Progenitor cell of endocrine pancreas (in vitro differentiated cells): ENCODE measurements at regions not wholly inside any gene's neighbourhood (a gene's known extent, or its start where the extent isn't known, plus 50 kb on each side); places are given as distances from the start of the nearest gene placed in this dataset.

Experiments used
- DNase-seq: peaks from one replicate; pipeline ENCODE4 v3.0.0; 2021; ENCODE audit warnings: low spot score; ENCODE audit not compliant: unreplicated experiment
- H3K27ac Mint-ChIP-seq: 2 replicates; pipeline ENCODE4 v1.8.0; 2021; ENCODE audit warnings: mild to moderate bottlenecking, moderate library complexity, mixed read lengths
- H3K27me3 Mint-ChIP-seq: 2 replicates; pipeline ENCODE4 v1.8.0; 2021; ENCODE audit warnings: mixed read lengths
- H3K36me3 Mint-ChIP-seq: 2 replicates; pipeline ENCODE4 v1.8.0; 2022; ENCODE audit warnings: mixed read lengths; ENCODE audit not compliant: insufficient read depth
- H3K4me1 Mint-ChIP-seq: 2 replicates; pipeline ENCODE4 v1.8.0; 2021; ENCODE audit warnings: low read depth, mixed read lengths
- H3K4me3 Mint-ChIP-seq: 2 replicates; pipeline ENCODE4 v1.8.0; 2021; ENCODE audit warnings: low read depth, mild to moderate bottlenecking, moderate library complexity, mixed read lengths
- H3K9me3 Mint-ChIP-seq: 2 replicates; pipeline ENCODE4 v1.8.0; 2021; ENCODE audit warnings: low read depth, mixed read lengths
- CTCF ChIP-seq: fragments of 200-600 bp; sonication (generic); IDR thresholded peaks from one replicate; pipeline ENCODE4 v1.5.0; 2021; ENCODE audit warnings: antibody characterized with exemption, mild to moderate bottlenecking; ENCODE audit not compliant: unreplicated experiment

- TF ChIP-seq CTCF: no peak
- Mint-ChIP-seq H3K4me1 (no peaks in the 10 kb centered on the region), H3K27me3 (no peaks in the 10 kb centered on the region), H3K9me3 (peaks cover 3% of the 10 kb centered on the region), H3K36me3 (no peaks in the 10 kb centered on the region), H3K27ac (no peak overlapping the region), H3K4me3 (no peak overlapping the region)
- no peak for DNase-seq
These were observed 405.4 kb upstream of the THRB start for GRCh38 chr3:24899901-24900603.

DNA sequence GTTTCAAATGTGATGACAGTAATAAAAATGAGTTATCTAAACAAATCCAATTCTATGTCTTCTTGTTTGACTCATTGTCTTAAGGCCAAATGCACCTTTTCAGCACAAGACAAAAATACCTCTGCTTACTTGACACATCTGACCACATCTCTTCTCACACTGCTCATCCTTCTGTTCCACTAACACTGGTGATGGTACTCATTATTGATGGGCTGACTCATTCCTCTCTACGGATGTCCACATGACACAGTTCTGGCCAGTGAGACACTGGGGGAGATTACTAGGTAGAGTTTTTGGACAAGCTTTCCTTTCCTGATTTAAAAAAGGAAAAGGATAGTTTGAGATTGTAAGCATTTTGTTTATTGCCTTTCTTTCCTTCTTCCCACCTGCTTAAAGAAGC lies 410.6 kb upstream of the THRB start:
- Mint-ChIP-seq H3K36me3 (no peaks in the 10 kb centered on the region), H3K27ac (no peak overlapping the region), H3K4me3 (no peak overlapping the region), H3K4me1 (no peaks in the 10 kb centered on the region), H3K27me3 (no peaks in the 10 kb centered on the region), H3K9me3 (peaks cover 3% of the 10 kb centered on the region)
- no peak for DNase-seq
- TF ChIP-seq CTCF: no peak

DNA sequence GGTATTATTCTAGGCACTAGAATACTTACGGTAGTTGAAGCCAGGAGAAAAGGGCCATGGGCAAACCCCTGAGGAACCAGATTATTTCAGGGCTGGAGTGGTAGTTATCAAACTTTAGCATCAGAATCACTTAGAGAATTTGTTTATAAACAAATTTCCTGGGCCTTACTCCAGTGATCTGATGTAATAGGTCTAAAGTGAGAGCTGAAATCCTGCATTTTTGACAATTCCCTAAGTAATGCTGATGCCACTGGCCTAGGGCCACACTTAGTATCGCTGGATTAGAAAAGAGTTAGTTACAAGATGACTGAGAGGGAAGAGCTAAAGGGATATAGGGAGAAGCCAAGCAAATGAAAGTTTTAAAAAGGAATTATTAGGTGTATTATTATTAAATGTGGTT lies 412.5 kb upstream of the THRB start:
- no peak for DNase-seq
- Mint-ChIP-seq H3K27me3 (no peaks in the 10 kb centered on the region), H3K9me3 (peaks cover 3% of the 10 kb centered on the region), H3K4me3 (no peak overlapping the region), H3K36me3 (no peaks in the 10 kb centered on the region), H3K4me1 (no peaks in the 10 kb centered on the region), H3K27ac (no peak overlapping the region)
- TF ChIP-seq CTCF: no peak

DNA sequence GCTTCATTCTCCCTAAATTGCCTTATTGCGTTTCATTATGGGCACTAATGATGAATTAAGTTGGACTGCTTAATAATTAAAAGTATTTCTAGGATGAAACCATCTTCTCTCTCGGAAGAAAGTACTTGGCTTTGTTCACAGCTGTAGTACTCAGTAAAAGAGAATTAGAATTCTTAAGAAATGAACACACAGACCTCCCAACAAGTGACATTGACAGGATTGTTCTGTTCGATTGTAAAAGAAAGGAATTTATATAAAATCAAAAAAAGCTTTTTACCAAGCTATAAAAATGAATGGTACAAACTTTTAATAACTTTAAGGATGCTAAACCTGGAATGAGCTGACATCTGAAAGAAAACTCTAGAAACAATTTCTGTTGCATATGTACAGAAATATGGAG lies 416.4 kb upstream of the THRB start:
- peaks cover 4% of the 10 kb centered on the region for H3K9me3 Mint-ChIP-seq
- H3K36me3 Mint-ChIP-seq: no peaks in the 10 kb centered on the region
- H3K27ac Mint-ChIP-seq: no peak overlapping the region

DNA sequence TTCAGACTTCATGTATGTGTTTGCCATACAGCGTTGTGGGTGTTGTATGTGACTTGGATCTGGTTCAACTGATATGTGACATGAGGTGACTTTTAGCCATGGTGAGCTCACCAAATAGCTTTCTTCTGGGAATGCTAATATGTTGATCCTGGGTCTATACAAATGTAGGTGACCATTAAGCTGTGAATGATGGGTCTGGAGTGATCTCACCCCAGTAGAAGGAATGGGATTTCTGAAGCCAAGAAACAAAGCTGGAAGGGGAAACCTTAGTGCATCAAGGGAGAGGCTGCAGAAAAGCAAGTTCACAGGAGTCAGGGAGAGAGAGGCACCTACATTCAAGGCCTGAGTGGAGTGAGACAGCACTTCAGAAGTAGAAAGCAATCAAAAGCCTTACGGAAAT lies 421.0 kb upstream of the THRB start:
- Mint-ChIP-seq H3K4me1 (no peaks in the 10 kb centered on the region), H3K27me3 (no peaks in the 10 kb centered on the region), H3K9me3 (peaks cover 4% of the 10 kb centered on the region), H3K36me3 (no peaks in the 10 kb centered on the region), H3K27ac (peak overlapping the region; percentile 9), H3K4me3 (no peak overlapping the region)
- no peak for DNase-seq
- no peak for TF ChIP-seq CTCF

More for the DNA sequence above, 416.4 kb upstream of the THRB start:
- no peak overlapping the region for H3K4me3 Mint-ChIP-seq
- TF ChIP-seq CTCF: no peak
- DNase-seq: no peak
- H3K27me3 Mint-ChIP-seq: no peaks in the 10 kb centered on the region
- H3K4me1 Mint-ChIP-seq: no peaks in the 10 kb centered on the region
